ENCODE measurements at regions not wholly inside any gene's neighbourhood (a gene's known extent, or its start where the extent isn't known, plus 50 kb on each side); places are given as distances from the start of the nearest gene placed in this dataset.
A peak's percentile ranks its signal among the peaks of the same experiment; 100 is the strongest.
"Not testable (repeated sequence)": the region's sequence is repeated elsewhere in the genome, so short reads cannot be mapped to it uniquely, and the experiment has no call there.

DNA sequence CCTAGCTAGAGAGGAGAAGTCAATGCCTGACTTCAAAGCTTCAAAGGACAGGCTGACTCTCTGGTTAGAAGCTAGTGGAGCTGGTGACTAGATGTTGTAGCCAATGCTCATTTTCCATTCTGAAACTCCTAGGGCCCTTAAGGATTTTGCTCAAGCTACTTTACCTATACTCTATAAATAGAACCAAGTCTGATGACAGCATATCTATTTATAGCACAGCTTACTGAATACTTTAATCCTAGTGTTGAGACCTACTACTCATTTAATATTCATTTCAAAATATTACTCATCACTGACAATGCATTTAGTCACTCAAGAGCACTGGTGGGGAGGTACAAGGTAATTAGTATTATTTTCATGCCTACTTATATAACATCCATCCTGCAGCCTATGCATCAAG lies 137.2 kb upstream of the PELI2 start:
- no peak for TF ChIP-seq ZNF274 (IDR thresholded peaks at IDR 0.05; ENCODE audit: low read depth, low read length)
- no peak overlapping the region for H3K4me3 ChIP-seq (ENCODE audit: low read length)

- no peak for TF ChIP-seq ZNF274 (IDR thresholded peaks at IDR 0.05; ENCODE audit: low read depth, low read length)
- H3K4me3 ChIP-seq (ENCODE audit: low read length), result no peak overlapping the region
Measured at GRCh38 chr14:55986069-55986468, 132.1 kb upstream of the PELI2 start.

GRCh38 chr14:56000846-56001245 lies 117.4 kb upstream of the PELI2 start:
- no peak overlapping the region for H3K4me3 ChIP-seq (ENCODE audit: low read length)
- no peak for TF ChIP-seq ZNF274 (IDR thresholded peaks at IDR 0.05; ENCODE audit: low read depth, low read length)

- no peak overlapping the region for H3K4me3 ChIP-seq (ENCODE audit: low read length)
- no peak for TF ChIP-seq ZNF274 (IDR thresholded peaks at IDR 0.05; ENCODE audit: low read depth, low read length)
Measured at GRCh38 chr14:56002342-56002741, 115.9 kb upstream of the PELI2 start.

- TF ChIP-seq ZNF274 (IDR thresholded peaks at IDR 0.05; ENCODE audit: low read depth, low read length), result no peak
- no peak overlapping the region; the same call in 1 of the 2 replicates for H3K4me3 ChIP-seq (ENCODE audit: low read length)
Measured at GRCh38 chr14:56002876-56003625, 115.2 kb upstream of the PELI2 start.

- TF ChIP-seq ZNF274 (IDR thresholded peaks at IDR 0.05; ENCODE audit: low read depth, low read length), result no peak
- no peak overlapping the region for H3K4me3 ChIP-seq (ENCODE audit: low read length)
Measured at GRCh38 chr14:56004323-56004722, 113.9 kb upstream of the PELI2 start.

DNA sequence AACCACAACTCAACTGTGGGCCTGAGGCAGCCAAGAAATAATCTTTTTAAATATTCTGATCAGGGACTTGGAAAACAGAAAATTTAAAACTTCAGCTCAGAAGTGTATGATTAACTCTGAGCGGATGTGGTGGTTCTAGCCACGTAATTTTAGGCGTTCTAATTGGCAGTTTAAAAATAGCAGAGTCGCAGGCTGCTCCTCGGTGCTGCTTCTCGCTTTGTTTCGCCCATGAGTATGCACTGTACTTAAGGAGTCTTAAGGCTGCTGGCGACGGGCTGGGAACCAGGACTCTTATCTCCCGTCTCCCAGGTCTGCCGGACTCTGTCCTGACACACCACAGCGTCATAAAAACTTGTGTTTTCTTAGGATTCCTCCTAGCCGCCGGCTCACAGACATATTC lies 113.4 kb upstream of the PELI2 start:
- no peak for TF ChIP-seq ZNF274 (IDR thresholded peaks at IDR 0.05; ENCODE audit: low read depth, low read length)
- H3K4me3 ChIP-seq (ENCODE audit: low read length), result peak overlapping the region; percentile 47; the same call in 1 of the 2 replicates

GRCh38 chr14:56005191-56006053 lies 112.8 kb upstream of the PELI2 start:
- no peak for TF ChIP-seq ZNF274 (IDR thresholded peaks at IDR 0.05; ENCODE audit: low read depth, low read length)
- peak overlapping the region; percentile 47; the same call in 1 of the 2 replicates for H3K4me3 ChIP-seq (ENCODE audit: low read length)

- H3K4me3 ChIP-seq (ENCODE audit: low read length), result not testable (repeated sequence)
Measured at GRCh38 chr14:56007491-56007890, 110.7 kb upstream of the PELI2 start.

DNA sequence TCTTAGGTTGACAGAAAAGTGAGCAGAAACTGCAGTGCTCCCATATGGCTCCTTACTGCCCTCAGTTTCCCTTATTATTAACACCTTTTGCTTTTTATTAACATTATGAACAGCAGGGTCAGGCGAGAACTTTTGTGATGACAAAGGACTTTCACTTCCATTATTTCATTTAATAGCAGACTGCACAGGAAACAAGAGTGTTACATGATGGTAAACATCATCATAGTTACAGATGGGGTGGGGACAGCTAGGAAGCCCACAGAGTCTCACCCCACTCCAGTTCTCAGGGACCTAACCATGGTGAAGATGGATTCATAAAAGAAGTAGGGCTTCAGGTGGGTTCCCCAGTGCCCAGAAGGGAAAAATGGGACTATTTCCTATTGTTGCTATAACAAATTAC lies 110.1 kb upstream of the PELI2 start:
- H3K4me3 ChIP-seq (ENCODE audit: low read length), result no peak overlapping the region
- TF ChIP-seq ZNF274 (IDR thresholded peaks at IDR 0.05; ENCODE audit: low read depth, low read length), result no peak

DNA sequence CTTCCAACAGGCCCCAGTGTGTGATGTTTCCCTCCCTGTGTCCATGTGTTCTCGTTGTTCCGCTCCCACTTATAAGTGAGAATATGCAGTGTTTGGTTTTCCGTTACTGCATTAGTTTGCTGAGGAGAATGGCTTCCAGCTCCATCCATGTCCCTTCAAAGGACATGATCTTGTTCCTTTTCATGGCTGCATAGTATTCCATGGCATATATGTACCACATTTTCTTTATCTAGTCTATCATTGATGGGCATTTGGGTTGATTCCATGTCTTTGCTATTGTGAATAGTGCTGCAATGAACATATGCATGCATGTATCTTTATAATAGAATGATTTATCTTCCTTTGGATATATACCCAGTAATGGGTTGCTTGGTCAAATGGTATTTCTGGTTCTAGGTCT lies 109.5 kb upstream of the PELI2 start:
- H3K4me3 ChIP-seq (ENCODE audit: low read length), result not testable (repeated sequence)

DNA sequence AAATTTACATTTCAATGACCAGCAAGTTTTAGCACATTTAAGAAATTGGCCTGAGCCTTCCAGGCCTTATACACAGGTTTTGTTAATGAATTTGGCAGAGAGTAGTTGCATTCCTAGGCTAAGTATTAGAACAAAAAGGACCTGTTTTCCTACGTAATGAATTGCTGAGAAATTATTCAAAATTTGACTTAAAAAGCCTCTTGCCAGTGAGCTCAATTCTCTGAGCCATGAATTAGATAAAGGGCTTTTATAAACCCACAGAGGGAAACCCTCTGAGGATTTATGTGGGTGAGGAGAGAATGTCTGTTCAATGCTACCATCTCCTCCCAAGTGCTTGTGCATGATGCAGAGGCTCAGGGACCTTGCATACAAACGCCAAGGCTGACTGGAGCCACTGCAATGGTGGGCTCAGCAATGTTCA lies 94.5 kb upstream of the PELI2 start:
- TF ChIP-seq ZNF274 (IDR thresholded peaks at IDR 0.05; ENCODE audit: low read depth, low read length), result no peak

DNA sequence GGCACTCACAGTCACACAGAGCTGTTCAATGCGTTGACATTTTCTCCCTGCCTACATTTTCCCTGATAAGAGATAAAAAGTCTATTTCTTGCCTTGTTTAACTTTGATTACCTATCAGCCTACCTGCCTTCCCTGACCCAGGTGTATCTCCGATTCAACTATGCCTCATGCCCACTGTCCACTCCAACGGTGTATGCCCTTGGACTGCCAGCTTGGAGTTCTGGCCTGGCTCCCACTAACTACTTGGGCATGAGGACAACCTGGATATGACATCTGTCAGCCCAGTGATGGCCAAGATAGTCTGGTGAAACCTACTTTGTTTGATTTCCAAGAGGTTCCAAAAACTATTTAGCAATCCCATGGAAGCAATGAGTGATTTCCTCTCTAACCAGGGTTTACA lies 93.0 kb upstream of the PELI2 start:
- TF ChIP-seq ZNF274 (IDR thresholded peaks at IDR 0.05; ENCODE audit: low read depth, low read length), result no peak
- H3K4me3 ChIP-seq (ENCODE audit: low read length), result no peak overlapping the region

More for the DNA sequence above, 94.5 kb upstream of the PELI2 start:
- no peak overlapping the region for H3K4me3 ChIP-seq (ENCODE audit: low read length)

- no peak overlapping the region for H3K4me3 ChIP-seq (ENCODE audit: low read length)
- TF ChIP-seq ZNF274 (IDR thresholded peaks at IDR 0.05; ENCODE audit: low read depth, low read length), result no peak
Measured at GRCh38 chr14:56026506-56026905, 91.7 kb upstream of the PELI2 start.

GRCh38 chr14:56027421-56027820 lies 90.8 kb upstream of the PELI2 start:
- no peak overlapping the region for H3K4me3 ChIP-seq (ENCODE audit: low read length)
- no peak for TF ChIP-seq ZNF274 (IDR thresholded peaks at IDR 0.05; ENCODE audit: low read depth, low read length)
